Erythroblast (primary cell): ENCODE measurements at regions not wholly inside any gene's neighbourhood (a gene's known extent, or its start where the extent isn't known, plus 50 kb on each side); places are given as distances from the start of the nearest gene placed in this dataset.

Source experiments
- DNase-seq, 2 experiments: peaks; one replicate each; lab custom pipeline; 2025; lab: John Stamatoyannopoulos, UW
- GATA1 ChIP-seq: IDR thresholded peaks from 2 replicates; pipeline ENCODE4 v1.6.1; 2011; ENCODE audit warnings: low read depth, mild to moderate bottlenecking, control low read depth, low read length, moderate library complexity
- POLR2A ChIP-seq: IDR thresholded peaks from 2 replicates; pipeline ENCODE4 v1.6.1; 2011; ENCODE audit warnings: mild to moderate bottlenecking, low read length

GRCh38 chr2:19068206-19068605, 290.2 kb downstream of the OSR1 start:
- DNase-seq, result no peak
- TF ChIP-seq GATA1, result no peak
- TF ChIP-seq POLR2A, result no peak

GRCh38 chr2:19062370-19062769, 296.1 kb downstream of the OSR1 start:
- DNase-seq, result no peak
- no peak for TF ChIP-seq POLR2A
- no peak for TF ChIP-seq GATA1

GRCh38 chr2:19059076-19059475, 299.3 kb downstream of the OSR1 start:
- DNase-seq, result no peak
- TF ChIP-seq POLR2A (no peak), GATA1 (no peak)

DNA sequence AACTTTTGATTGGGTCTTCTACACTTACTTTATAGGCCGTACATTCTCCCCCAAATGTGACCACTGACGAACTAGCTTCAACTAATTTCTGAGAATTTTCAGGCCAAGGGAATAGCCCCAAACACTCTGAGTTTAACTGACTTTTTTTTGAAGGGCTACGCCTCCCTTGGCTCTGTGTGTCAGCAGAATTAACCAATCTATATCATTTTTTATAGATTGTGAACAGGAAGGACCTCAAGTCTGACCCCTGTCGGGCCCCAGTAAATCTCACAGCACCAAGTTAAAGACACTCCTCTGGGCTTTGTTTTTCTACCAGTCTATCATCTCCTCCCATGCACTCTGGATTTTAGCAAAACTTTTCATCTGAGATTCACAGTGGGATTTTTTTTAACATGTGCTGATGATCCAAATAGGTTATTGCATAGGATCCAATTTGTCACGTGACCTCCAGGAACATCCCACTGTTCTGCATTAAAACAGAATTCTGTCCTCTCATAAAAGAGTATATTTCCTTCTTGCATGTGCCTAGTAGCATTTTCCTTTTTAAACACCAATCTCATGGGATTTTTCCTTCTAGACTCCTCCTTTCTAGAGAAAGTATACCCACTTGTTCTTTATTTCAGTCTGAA, 307.1 kb downstream of the OSR1 start:
- no peak for DNase-seq
- TF ChIP-seq POLR2A (no peak), GATA1 (no peak)

- DNase-seq, result no peak
- TF ChIP-seq GATA1, result no peak
- no peak for TF ChIP-seq POLR2A
Measured at GRCh38 chr2:19050354-19050753, 308.1 kb downstream of the OSR1 start.

GRCh38 chr2:19048593-19049266, 309.7 kb downstream of the OSR1 start:
- TF ChIP-seq GATA1, result no peak
- no peak for TF ChIP-seq POLR2A
- no peak for DNase-seq

GRCh38 chr2:19046986-19047780, 311.2 kb downstream of the OSR1 start:
- TF ChIP-seq POLR2A, result no peak
- no peak for TF ChIP-seq GATA1
- DNase-seq, result no peak

DNA sequence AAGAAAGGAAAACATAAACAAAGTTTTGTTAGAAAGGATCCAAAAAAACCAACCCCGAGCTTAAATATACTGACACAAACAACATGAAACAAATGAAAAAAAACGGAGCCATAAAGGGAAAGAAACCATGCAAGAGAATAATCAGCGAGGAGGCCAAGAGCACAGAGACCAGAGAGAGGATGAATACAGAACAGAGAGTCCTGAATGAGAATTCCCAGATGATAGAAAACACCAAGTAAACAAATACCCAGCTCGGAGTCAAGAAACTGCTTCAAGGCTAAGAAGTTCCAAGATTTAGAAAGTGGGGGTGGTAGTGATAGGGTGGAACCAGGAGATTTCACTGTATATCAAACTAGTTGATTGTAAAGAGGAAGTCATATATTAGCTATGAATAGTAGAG, 313.3 kb downstream of the OSR1 start:
- no peak for DNase-seq
- no peak for TF ChIP-seq GATA1
- no peak for TF ChIP-seq POLR2A

- DNase-seq, result no peak
- no peak for TF ChIP-seq POLR2A
- TF ChIP-seq GATA1, result no peak
Measured at GRCh38 chr2:19043893-19044292, 314.5 kb downstream of the OSR1 start.

DNA sequence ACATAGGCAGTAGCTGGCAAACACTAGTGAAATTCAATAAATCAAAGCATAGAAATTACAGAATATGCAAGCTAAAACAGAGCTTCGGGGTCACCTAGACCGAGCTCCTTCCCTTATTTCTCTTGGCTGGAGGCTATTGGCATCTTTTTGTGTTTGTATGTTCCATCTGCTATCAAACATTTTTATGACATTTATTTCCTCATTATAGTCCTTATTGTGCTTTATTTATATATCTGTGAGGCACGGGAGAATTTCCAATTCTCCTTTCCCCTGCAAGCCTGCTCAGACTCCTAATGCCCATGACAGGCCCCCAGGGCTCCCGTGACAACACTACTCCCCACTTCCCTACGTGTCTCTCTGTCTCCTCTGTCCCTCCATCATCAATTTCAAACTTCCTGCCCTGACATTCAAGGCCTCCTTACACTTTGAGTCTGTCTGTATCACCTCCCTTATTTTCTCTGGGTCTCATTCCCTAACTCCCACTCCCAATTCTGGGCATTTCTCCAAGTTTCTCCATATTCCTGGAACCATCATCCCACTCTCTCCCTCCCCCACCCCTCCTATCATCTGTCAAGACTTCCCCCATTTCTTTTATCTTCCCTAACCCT, 316.9 kb downstream of the OSR1 start:
- no peak for DNase-seq
- no peak for TF ChIP-seq POLR2A
- TF ChIP-seq GATA1, result no peak

DNA sequence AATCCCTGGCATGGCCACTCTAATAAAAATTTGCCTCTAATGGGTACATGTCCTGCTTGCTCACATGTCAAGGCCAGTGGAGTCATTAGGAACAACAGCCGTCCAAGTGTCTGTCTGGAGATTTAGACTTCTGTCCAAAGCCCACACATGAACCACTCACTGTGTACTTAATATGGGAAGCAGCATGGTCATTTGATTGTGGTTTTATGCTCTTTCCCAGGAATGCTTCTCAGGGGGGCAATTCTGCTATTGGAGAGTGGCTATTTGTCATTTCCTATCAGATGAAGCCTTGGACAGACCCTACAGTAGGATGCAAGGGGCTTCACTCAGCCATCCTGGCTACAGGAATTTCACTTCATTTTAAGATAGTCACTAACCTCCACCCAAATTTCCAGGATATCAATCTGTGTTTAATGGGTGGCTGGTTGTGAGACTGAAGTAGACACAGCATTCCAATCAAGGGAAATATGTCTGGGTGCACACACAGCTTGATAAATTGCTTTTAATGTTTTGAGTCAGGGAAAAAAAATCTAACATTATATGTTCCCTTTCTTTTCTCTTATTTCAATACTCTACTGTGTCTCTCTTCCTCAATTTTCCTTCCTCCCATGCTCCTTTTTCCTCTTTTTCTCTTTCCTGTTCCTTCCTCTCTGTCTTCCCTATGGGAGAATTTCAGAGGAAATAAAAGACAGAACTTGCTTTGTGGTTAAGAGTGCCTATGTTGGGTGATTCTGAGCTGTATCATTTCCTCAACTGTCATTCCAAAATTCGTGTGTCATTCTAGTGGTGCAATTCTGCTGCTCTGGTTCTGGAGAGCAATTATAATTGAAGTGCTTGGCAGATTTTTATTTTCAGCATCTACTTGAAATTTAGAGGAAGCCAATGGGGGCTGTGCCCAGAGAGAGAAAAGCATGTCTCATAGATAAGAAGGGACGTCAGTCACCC, 320.1 kb downstream of the OSR1 start:
- TF ChIP-seq GATA1, result no peak
- no peak for TF ChIP-seq POLR2A
- no peak for DNase-seq

DNA sequence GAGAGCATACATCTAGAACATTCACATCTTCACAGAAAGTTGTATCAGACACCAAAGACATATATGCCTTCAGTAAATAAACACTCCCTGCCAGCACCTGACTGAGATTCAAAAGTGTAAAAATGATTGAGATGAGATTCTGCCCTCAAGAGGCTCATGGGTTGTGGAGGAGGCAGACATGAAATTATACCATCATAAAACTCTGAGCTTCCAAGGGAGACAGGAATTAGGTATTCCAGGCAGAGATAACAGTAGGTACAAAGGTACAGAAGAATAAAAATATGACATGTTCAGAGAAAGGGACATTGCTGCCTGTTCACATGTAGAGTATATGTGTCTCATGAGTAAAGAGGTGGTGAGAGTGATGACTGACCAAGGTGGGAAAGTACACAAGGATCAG, 322.3 kb downstream of the OSR1 start:
- TF ChIP-seq POLR2A (no peak), GATA1 (no peak)
- no peak for DNase-seq

DNA sequence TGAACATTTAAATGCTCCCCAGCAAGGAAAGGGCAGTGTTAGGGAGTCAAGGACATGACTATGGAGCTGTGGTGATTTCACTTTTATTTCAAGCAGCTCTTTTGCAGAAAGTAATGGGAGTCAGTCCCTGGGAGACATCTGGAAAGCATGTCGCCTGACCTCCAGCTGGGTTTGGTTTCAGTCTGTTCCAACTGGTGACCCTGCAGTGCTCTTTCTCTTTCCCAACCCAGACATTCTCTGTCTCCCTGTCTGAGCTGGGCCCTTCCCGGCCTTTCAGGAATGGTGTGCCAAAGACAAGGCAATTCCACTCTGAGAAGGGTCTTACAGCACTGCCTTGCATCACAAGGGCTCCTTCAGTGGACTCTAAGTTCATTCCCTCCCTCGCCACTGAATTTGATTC, 323.2 kb downstream of the OSR1 start:
- no peak for DNase-seq
- TF ChIP-seq POLR2A (no peak), GATA1 (no peak)
